PC-3 (cell line): ENCODE measurements at regions not wholly inside any gene's neighbourhood (a gene's known extent, or its start where the extent isn't known, plus 50 kb on each side); places are given as distances from the start of the nearest gene placed in this dataset.

Source experiments
- EZH2 ChIP-seq: fragments of 300-600 bp; sonication (generic); IDR thresholded peaks from one replicate; pipeline ENCODE4 v1.6.1; 2017; ENCODE audit warnings: antibody characterized with exemption, mild to moderate bottlenecking, low read length; ENCODE audit not compliant: unreplicated experiment
- EZH2phosphoT487 ChIP-seq: fragments of 300-600 bp; sonication (generic); IDR thresholded peaks from 2 replicates; pipeline ENCODE4 v1.6.1; 2018; ENCODE audit warnings: mild to moderate bottlenecking, antibody characterized with exemption, low read length, borderline replicate concordance
- TF ChIP-seq, protein P1 (sequence below): fragments of 300-600 bp; sonication (generic); conservative IDR thresholded peaks from 2 replicates; pipeline ENCODE4 v1.5.1; 2017; ENCODE audit warnings: antibody characterized with exemption, low read depth, mild to moderate bottlenecking, low read length

GRCh38 chr10:64537112-64537511, 1015.9 kb downstream of the REEP3 start:
- TF ChIP-seq, protein P1, sequence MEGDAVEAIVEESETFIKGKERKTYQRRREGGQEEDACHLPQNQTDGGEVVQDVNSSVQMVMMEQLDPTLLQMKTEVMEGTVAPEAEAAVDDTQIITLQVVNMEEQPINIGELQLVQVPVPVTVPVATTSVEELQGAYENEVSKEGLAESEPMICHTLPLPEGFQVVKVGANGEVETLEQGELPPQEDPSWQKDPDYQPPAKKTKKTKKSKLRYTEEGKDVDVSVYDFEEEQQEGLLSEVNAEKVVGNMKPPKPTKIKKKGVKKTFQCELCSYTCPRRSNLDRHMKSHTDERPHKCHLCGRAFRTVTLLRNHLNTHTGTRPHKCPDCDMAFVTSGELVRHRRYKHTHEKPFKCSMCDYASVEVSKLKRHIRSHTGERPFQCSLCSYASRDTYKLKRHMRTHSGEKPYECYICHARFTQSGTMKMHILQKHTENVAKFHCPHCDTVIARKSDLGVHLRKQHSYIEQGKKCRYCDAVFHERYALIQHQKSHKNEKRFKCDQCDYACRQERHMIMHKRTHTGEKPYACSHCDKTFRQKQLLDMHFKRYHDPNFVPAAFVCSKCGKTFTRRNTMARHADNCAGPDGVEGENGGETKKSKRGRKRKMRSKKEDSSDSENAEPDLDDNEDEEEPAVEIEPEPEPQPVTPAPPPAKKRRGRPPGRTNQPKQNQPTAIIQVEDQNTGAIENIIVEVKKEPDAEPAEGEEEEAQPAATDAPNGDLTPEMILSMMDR, result peak; percentile 45; the same call in 1 of the 2 replicates
- TF ChIP-seq EZH2, result no peak
- no peak for TF ChIP-seq EZH2phosphoT487
